Right lobe of liver (tissue), 6 donors: ENCODE measurements at regions not wholly inside any gene's neighbourhood (a gene's known extent, or its start where the extent isn't known, plus 50 kb on each side); places are given as distances from the start of the nearest gene placed in this dataset.

Experiments
- ATAC-seq, 4 donors: fragments of 200-7000 bp; cut with Tn5 transposase; one replicate each; pipeline ENCODE4 v1.9.1; 2020; ENCODE audit warnings: mild to moderate bottlenecking in 4 of 4, moderate library complexity in 4 of 4
- DNase-seq, 3 donors: peaks; one replicate each; pipeline ENCODE4 v3.0.0-alpha.2; 2020
- H3K27ac ChIP-seq, 3 donors: fragments of 200-600 bp; one replicate each; pipeline ENCODE4 v1.8.0; 2022
- H3K27me3 ChIP-seq, 2 donors: fragments of 200-600 bp; one replicate each; pipeline ENCODE4 v1.8.0; 2022
- H3K36me3 ChIP-seq, 4 donors: fragments of 200-600 bp; sonication (generic) in 1 of 4; one replicate each; pipeline versions ENCODE4 v1.5.1 to v1.8.0; 2017 to 2022; ENCODE audit warnings: control low read depth in 1 of 4
- H3K4me1 ChIP-seq, 4 donors: fragments of 200-600 bp; sonication (generic) in 1 of 4; one replicate each; pipeline versions ENCODE4 v1.5.1 to v1.8.0; 2017 to 2022; ENCODE audit warnings: control low read depth in 1 of 4
- H3K4me3 ChIP-seq, 3 donors: fragments of 200-600 bp; one replicate each; pipeline ENCODE4 v1.8.0; 2022
- H3K9me3 ChIP-seq, 4 donors: fragments of 200-600 bp; sonication (generic) in 1 of 4; one replicate each; pipeline versions ENCODE4 v1.5.1 to v1.8.0; 2017 to 2022; ENCODE audit warnings: control low read depth in 1 of 4
- POLR2A ChIP-seq: fragments of 450-650 bp; IDR thresholded peaks from one replicate; pipeline ENCODE4 v1.6.1; 2017; ENCODE audit warnings: antibody characterized with exemption, mild to moderate bottlenecking
- WGBS: methylation state at CpG from one replicate; pipeline ENCODE4 v1.1.6; 2018; ENCODE audit warnings: low coverage, low lambda C conversion rate; ENCODE audit not compliant: insufficient coverage; ENCODE audit errors: missing lambda C conversion rate; 5-methylcytosine and 5-hydroxymethylcytosine counted together
- intact Hi-C, 2 donors: fragments of 100-400 bp; cut with DNase I; formaldehyde crosslinking; loops; one replicate each; pipeline versions ENCODE4 v1.11.2 to v1.14.1; 2022
- TF ChIP-seq, protein P1 (sequence below), 4 donors: fragments of 200-600 bp in 3 of 4; fragments of 450-650 bp in 1 of 4; IDR thresholded peaks; one replicate each; pipeline versions ENCODE4 v1.5.1 to v1.8.0; 2016 to 2022; ENCODE audit warnings: antibody characterized with exemption in 4 of 4, mild to moderate bottlenecking in 2 of 4
- donor health status: DM: no; HTN: yes; CAD: no.
- donor health status: DM: no; HTN: no; CAD: no.
- donor health status: DM: no; HTN: no; CAD: no.
- donor health status: DM: no; HTN: yes; CAD: no.
- donor health status: DM: no; HTN: yes; CAD: no.

DNA sequence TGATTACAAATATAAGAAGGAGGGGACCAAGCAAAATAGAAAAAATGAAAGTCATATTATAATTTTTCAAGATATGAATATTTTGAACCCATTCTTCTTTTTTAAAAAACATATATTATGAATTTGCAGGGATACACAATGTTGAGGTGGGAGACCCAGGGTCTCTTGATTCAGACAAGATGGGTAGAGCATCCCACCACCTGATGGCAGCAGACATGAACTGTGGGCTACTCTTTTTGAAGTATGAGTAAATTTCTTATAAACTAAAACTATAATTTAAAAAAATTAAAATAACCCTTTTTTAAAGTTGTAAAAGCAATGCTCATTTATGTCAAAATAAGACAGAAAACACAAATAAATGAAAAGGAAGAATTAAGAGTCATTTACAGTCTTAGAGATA lies 202.7 kb upstream of the PRICKLE1 start:
- intact Hi-C loops = no loop called here
- no peak overlapping the region for H3K4me3 ChIP-seq
- TF ChIP-seq, protein P1, sequence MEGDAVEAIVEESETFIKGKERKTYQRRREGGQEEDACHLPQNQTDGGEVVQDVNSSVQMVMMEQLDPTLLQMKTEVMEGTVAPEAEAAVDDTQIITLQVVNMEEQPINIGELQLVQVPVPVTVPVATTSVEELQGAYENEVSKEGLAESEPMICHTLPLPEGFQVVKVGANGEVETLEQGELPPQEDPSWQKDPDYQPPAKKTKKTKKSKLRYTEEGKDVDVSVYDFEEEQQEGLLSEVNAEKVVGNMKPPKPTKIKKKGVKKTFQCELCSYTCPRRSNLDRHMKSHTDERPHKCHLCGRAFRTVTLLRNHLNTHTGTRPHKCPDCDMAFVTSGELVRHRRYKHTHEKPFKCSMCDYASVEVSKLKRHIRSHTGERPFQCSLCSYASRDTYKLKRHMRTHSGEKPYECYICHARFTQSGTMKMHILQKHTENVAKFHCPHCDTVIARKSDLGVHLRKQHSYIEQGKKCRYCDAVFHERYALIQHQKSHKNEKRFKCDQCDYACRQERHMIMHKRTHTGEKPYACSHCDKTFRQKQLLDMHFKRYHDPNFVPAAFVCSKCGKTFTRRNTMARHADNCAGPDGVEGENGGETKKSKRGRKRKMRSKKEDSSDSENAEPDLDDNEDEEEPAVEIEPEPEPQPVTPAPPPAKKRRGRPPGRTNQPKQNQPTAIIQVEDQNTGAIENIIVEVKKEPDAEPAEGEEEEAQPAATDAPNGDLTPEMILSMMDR (IDR thresholded peaks at IDR 0.05) = no peak
- no peak for TF ChIP-seq POLR2A

DNA sequence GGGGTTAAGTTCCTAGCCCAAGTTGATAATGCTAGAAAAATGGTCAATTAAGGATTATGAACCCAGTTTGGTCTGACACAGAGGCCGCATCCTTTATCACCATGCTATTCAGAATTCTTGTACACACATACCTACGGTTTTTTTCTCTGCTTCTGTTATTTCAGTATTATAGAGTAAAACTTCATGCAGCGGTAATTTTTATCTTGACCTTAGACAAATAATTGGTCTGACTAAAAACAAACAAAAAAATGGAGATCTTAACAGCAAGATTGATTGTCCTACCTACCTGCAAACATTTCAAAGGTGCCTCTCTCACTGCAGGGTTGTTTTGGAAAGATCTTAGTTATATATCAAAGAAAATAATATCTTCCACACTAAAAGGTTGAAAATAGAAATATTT lies 201.9 kb upstream of the PRICKLE1 start:
- H3K27ac ChIP-seq = no peak overlapping the region
- intact Hi-C loops = no loop called here
- no peak for ATAC-seq
- 40% methylated on average over 3 of the region's 3 CpGs for WGBS
- TF ChIP-seq POLR2A = no peak
- TF ChIP-seq, protein P1 (IDR thresholded peaks at IDR 0.05) = no peak
- no peak overlapping the region for H3K4me3 ChIP-seq
- no peaks in the 10 kb centered on the region for H3K36me3 ChIP-seq
- no peaks in the 10 kb centered on the region for H3K9me3 ChIP-seq
- H3K4me1 ChIP-seq = no peaks in the 10 kb centered on the region
- no peak for DNase-seq
- H3K27me3 ChIP-seq = no peaks in the 10 kb centered on the region

More for the DNA sequence above, 202.7 kb upstream of the PRICKLE1 start:
- no peaks in the 10 kb centered on the region for H3K36me3 ChIP-seq
- no peaks in the 10 kb centered on the region for H3K9me3 ChIP-seq
- no peaks in the 10 kb centered on the region for H3K4me1 ChIP-seq
- no peaks in the 10 kb centered on the region for H3K27me3 ChIP-seq
- DNase-seq = no peak
- ATAC-seq = no peak
- H3K27ac ChIP-seq = no peak overlapping the region

DNA sequence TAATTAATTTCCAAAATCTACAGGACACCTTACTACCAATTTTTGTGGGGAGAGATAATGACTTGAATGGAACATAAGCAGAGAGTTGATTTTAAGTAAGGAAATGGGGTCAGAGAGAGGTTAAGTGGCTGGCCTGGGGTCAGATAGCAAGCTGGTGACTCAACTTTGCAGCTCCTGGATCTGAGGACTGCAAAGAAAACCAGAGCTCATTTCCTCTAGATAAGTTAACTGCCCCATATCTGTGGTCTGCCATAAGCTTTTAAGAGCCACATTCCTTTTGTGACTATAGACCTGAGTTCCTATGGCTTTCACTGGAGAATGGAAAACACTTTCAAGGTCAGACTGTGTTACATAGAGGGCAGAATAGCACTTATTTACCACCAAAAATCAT lies 201.2 kb upstream of the PRICKLE1 start:
- H3K4me3 ChIP-seq = no peak overlapping the region
- DNase-seq = no peak
- H3K9me3 ChIP-seq = no peaks in the 10 kb centered on the region
- ATAC-seq = peak in 3 of 4 donors; percentile 32 to 51 (median 35)
- intact Hi-C loops = no loop called here
- H3K27ac ChIP-seq = no peak overlapping the region
- TF ChIP-seq, protein P1 (IDR thresholded peaks at IDR 0.05) = no peak
- no peak for TF ChIP-seq POLR2A
- no peaks in the 10 kb centered on the region for H3K27me3 ChIP-seq
- no peaks in the 10 kb centered on the region for H3K36me3 ChIP-seq
- H3K4me1 ChIP-seq = no peaks in the 10 kb centered on the region

DNA sequence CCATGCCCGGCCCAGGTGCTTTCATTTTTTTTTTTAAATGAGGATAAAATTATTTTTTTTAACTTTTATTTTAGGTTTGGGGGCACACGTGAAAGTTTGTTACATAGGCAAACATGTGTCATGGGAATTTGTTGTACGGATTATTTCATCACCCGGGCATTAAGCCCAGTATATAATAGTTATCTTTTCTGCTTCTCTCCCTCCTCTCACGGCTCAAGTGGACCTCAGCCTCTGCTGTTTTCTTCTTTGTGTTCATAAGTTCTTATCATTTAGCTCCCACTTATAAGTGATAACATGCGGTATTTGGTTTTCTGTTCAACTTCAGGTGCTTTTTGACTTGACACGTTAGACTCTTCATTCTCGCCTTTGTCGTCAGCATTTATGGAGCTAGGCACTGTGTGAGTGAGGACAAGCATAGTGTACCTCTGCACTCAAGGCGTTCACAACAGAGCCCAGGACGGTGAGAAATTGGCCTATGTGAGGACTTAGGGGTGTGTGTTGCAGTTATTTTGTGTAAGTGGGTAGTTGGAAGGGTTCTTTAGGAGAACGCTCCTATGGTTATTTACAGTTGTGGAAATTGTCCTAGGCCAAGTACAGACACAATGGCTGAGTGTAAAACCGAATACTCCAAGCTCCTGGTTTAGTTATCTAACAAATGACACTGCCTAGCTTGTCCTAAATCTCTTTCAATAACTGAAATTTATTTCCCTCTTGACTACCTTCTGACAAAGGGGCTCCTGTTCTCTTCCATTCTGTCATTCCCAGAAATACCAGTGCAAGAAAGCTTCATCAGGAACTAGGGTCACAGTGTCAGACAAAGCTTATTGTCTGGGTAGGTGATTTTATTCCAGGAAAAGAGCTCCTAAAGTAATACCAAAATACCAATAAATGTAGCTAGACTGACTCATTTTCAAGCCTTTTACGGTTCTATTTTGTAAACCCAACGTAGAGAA lies 200.5 kb upstream of the PRICKLE1 start:
- ATAC-seq (no peak), DNase-seq (no peak)
- intact Hi-C loops = no loop called here
- no peaks in the 10 kb centered on the region for H3K9me3 ChIP-seq
- H3K27ac ChIP-seq = no peak overlapping the region
- 52% methylated on average over 15 of the region's 15 CpGs for WGBS
- H3K36me3 ChIP-seq = no peaks in the 10 kb centered on the region
- H3K4me1 ChIP-seq = no peaks in the 10 kb centered on the region
- H3K4me3 ChIP-seq = no peak overlapping the region
- TF ChIP-seq, protein P1 (IDR thresholded peaks at IDR 0.05) = no peak
- no peak for TF ChIP-seq POLR2A
- H3K27me3 ChIP-seq = no peaks in the 10 kb centered on the region
